NCI-H146 treated with DMSO at 0.1 percent for 48 hours (cell line): ENCODE measurements at regions not wholly inside any gene's neighbourhood (a gene's known extent, or its start where the extent isn't known, plus 50 kb on each side); places are given as distances from the start of the nearest gene placed in this dataset.
"Not testable (repeated sequence)": the region's sequence is repeated elsewhere in the genome, so short reads cannot be mapped to it uniquely, and the experiment has no call there.

Source experiments
- DNase-seq: peaks from one replicate; lab custom pipeline; 2025; ENCODE audit not compliant: unreplicated experiment; lab: John Stamatoyannopoulos, UW

DNA sequence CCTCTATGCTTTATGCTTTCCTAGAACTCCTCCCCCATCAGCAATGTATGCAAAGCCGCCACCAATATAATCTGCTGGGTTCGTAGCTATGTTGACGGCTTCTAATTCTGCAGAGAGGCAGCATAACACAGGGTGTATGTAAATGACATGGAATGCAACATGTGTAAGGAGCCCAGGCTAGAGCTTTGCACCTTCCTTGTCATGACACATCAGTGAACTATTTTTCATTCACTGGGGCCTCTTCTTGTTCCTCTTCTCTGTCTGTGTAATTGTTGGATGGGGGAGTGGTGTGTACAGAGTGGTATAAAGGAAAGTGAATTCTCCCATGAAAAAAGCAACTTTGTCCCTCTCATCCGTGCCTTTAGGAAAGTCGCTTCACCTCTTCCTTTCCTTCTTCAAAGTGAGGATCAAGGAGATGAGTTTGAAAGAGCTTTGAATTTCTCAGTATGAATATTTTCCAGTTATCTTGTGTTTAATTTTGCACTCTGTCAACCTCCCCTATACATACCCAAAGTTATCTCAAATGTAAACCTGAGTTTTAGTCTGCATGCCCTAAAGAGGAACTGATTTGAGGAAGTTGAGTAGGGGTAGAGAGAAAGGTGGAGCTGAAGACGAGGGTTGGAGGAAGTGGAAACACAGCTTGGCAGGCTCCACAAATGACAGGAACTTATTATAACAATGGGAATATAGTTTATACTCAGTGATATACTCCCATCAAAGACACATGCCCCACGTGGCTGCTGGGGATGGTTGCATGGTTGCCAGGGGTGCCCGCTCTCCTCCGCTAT, 74.9 kb upstream of the ARL4C start:
- no peak for DNase-seq

GRCh38 chr2:234570476-234570875, 73.6 kb upstream of the ARL4C start:
- DNase-seq = no peak

- DNase-seq = no peak
These were observed 73.0 kb upstream of the ARL4C start for GRCh38 chr2:234569776-234570430.

GRCh38 chr2:234566622-234567021, 69.7 kb upstream of the ARL4C start:
- DNase-seq = no peak

GRCh38 chr2:234565842-234566619, 69.2 kb upstream of the ARL4C start:
- no peak for DNase-seq

- DNase-seq = no peak
These were observed 68.3 kb upstream of the ARL4C start for GRCh38 chr2:234565201-234565600.

GRCh38 chr2:234564699-234565098, 67.8 kb upstream of the ARL4C start:
- peak; percentile 84 for DNase-seq

DNA sequence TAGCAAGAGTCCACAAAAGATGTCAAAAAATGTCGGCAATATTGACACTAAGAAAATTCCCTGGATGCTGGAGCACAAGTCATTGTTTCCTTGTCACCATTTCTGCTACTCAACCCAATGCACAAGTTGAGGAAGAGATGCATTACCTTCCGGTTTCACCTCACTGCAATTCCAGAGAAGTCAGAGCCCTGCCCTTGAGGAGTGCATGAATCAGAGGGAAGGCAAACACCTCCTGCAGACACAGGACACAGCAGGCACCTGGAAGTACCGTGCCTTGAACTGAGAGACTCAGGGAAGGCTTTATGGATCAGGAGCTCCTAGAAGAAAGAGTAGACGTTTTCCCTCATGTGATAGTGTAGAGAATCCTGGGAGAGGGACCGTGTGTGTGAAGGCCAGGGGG, 62.7 kb upstream of the ARL4C start:
- no peak for DNase-seq

GRCh38 chr2:234558642-234559041, 61.8 kb upstream of the ARL4C start:
- no peak for DNase-seq

DNA sequence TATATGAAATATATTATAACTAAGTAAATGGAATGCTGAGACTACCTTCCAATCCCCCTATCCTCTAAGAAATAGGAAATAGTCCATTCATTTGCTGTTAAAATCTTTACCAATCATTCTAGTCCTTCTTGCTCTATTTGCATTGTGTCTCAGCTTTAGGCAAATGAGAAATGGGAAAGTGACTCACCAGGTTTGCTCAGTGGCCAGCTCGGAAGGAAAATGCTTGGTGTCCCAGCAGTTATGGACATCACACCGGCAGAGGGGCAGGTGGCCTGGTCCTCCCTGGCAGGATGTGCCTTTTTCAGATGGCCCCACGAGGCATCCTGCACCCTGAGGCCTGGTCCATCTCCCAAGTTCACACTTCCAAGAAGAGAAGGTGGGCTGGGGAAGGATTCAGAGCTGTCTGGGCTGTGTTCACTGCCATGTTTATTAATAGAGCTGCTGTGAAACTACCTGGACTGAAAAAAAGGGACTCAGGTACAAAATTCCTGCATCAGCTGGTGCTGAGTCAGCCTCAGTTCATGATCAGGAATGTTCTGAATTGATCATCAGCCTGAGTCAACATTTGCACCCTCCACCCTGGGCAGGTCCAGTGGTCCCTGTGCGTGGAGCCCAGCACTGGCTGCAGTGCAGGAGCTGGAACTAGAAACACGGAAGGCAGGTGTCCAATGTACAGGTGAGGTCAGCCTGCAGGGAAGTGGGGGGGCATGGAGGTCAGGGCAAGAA, 60.1 kb upstream of the ARL4C start:
- no peak for DNase-seq

GRCh38 chr2:234555616-234556249, 58.9 kb upstream of the ARL4C start:
- no peak for DNase-seq

DNA sequence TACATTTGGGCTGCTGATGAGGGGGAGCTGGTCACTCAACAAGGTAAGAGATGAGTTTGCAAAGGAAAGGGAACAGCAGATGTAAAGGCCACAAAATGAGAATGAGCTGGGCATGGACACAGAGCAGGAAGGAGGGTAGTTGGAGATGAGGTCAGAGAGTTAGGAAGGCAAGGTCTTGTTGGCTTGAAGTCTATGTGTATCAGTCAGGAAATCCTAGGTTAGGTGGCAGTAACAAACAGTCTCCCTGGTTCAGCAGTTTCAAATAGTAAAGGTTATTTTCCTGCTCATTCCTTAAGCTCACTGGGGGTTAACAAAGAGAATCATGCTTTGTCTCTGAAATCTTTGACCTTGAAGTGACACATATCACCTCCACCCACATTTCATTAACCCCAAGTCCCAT, 58.3 kb upstream of the ARL4C start:
- DNase-seq = no peak

DNA sequence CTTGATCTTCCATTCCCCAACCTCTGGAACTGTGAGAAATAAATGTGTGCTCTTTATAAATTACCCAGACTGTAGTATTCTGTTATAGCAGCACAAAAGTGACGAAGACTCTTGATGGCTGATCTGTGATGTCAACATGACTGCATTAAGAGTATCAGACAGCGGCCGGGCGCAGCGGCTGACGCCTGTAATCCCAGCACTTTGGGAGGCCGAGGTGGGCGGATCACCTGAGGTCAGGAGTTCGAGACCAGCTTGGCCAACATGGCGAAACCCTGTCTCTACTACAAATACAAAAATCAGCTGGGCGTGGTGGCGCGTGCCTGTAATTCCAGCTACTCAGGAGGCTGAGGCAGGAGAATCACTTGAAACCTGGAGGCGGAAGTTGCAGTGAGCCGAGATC, 56.3 kb upstream of the ARL4C start:
- DNase-seq = not testable (repeated sequence)

GRCh38 chr2:234550511-234551107, 53.7 kb upstream of the ARL4C start:
- DNase-seq = peak; percentile 55

GRCh38 chr2:234550056-234550455, 53.2 kb upstream of the ARL4C start:
- no peak for DNase-seq

DNA sequence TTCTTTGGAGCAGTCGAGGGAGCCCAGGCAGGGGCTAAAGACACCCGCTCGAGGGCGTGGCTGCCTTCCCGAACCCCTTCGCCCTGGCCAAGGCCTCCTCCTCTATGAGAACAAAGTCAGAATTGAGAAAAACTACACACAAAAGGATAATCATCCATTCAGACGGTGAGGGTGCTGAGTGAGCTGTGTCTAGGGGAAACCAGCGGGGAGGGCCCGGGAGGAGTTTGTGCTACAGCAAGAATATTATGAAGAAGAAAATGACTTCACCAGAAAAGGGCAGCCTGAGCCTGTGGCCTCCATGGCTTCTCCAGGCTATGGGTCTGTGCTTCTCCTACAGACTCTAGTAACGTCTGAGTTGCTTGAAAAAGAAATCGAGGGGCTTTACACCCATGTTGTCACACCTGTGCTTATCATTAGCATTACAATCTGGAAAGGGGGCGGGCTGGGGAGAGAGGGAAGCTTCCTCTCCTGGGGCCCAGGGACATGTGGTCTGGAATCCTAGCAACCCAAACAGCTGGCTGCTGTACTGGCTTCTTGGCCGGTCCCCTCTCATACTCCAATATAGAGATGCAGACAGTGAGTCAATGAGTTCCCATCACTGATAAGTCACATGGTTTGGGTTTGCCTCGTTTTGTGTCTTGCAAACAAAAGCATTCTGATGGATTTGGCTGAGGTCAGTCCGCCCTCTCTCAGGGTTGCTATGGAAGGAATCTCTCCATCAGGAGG, 52.0 kb upstream of the ARL4C start:
- peak; percentile 40 for DNase-seq

GRCh38 chr2:234546770-234547169, 49.9 kb upstream of the ARL4C start:
- no peak for DNase-seq
